WTC11 (cell line): ENCODE measurements at regions not wholly inside any gene's neighbourhood (a gene's known extent, or its start where the extent isn't known, plus 50 kb on each side); places are given as distances from the start of the nearest gene placed in this dataset.

ENCODE experiments used
- ATAC-seq: fragments of 200-7000 bp; cut with Tn5 transposase; 2 replicates; pipeline ENCODE4 v1.10.0; 2021; ENCODE audit warnings: mild to moderate bottlenecking, moderate library complexity
- CTCF ChIA-PET: fragments of 300-600 bp; sonication (Branson Sonifier 250); formaldehyde crosslinking; loops from one replicate; lab custom pipeline; 2021; ENCODE audit warnings: antibody characterized with exemption; lab: Charles Lee
- POLR2A ChIA-PET: fragments of 350-600 bp; sonication (Branson Sonifier 250); formaldehyde crosslinking; loops from one replicate; lab custom pipeline; 2021; ENCODE audit warnings: antibody characterized with exemption; lab: Charles Lee
- DNase-seq: peaks from one replicate; pipeline ENCODE4 v3.0.0; 2021; ENCODE audit warnings: low spot score
- H3K27ac Mint-ChIP-seq: 2 replicates; pipeline ENCODE4 v1.8.0; 2021; ENCODE audit warnings: mixed read lengths
- H3K27me3 Mint-ChIP-seq: 2 replicates; pipeline ENCODE4 v1.8.0; 2021; ENCODE audit warnings: low read depth, mild to moderate bottlenecking, moderate library complexity, mixed read lengths
- H3K36me3 Mint-ChIP-seq: 2 replicates; pipeline ENCODE4 v1.8.0; 2021; ENCODE audit warnings: mixed read lengths
- H3K4me1 Mint-ChIP-seq: 2 replicates; pipeline ENCODE4 v1.8.0; 2022; ENCODE audit warnings: mixed read lengths
- H3K4me3 Mint-ChIP-seq: 2 replicates; pipeline ENCODE4 v1.8.0; 2021; ENCODE audit warnings: mild to moderate bottlenecking, moderate library complexity, mixed read lengths
- H3K9me3 Mint-ChIP-seq: 2 replicates; pipeline ENCODE4 v1.8.0; 2021; ENCODE audit warnings: mixed read lengths
- CDX4 ChIP-seq: fragments of 250-450 bp; sonication (Bioruptor Pico); IDR thresholded peaks from 2 replicates; pipeline ENCODE4 v1.9.0; 2021; ENCODE audit warnings: moderate library complexity, mild to moderate bottlenecking, inconsistent platforms, borderline replicate concordance
- CTCF ChIP-seq: fragments of 200-600 bp; IDR thresholded peaks from 2 replicates; pipeline ENCODE4 v1.8.0; 2022; ENCODE audit warnings: antibody characterized with exemption
- FOXK1 ChIP-seq: sonication (generic); formaldehyde crosslinking; IDR thresholded peaks from 2 replicates; pipeline ENCODE4 v1.8.0; 2022; ENCODE audit warnings: mild to moderate bottlenecking, moderate library complexity, missing genetic modification reagents
- FOXP4 ChIP-seq: sonication (generic); formaldehyde crosslinking; IDR thresholded peaks from 2 replicates; pipeline ENCODE4 v1.8.0; 2022; ENCODE audit warnings: mild to moderate bottlenecking, missing genetic modification reagents
- HMGA2 ChIP-seq: fragments of 250-450 bp; sonication (Bioruptor Pico); IDR thresholded peaks from 2 replicates; pipeline ENCODE4 v1.4.0; 2021; ENCODE audit warnings: mild to moderate bottlenecking, moderate library complexity
- IRF1 ChIP-seq: sonication (generic); formaldehyde crosslinking; IDR thresholded peaks from 2 replicates; pipeline ENCODE4 v1.8.0; 2023; ENCODE audit warnings: missing genetic modification reagents
- NFE2L1 ChIP-seq: sonication (generic); formaldehyde crosslinking; IDR thresholded peaks from 2 replicates; pipeline ENCODE4 v1.8.1; 2023; ENCODE audit warnings: missing genetic modification reagents
- NFYB ChIP-seq: sonication (generic); formaldehyde crosslinking; conservative IDR thresholded peaks from 2 replicates; pipeline ENCODE4 v1.8.0; 2022; ENCODE audit warnings: low read depth, missing genetic modification reagents
- PRDM15 ChIP-seq: sonication (generic); formaldehyde crosslinking; IDR thresholded peaks from 2 replicates; pipeline ENCODE4 v1.8.0; 2022; ENCODE audit warnings: missing genetic modification reagents
- PREB ChIP-seq: sonication (generic); formaldehyde crosslinking; IDR thresholded peaks from 2 replicates; pipeline ENCODE4 v1.8.1; 2022; ENCODE audit warnings: mild to moderate bottlenecking, missing genetic modification reagents, moderate library complexity, borderline replicate concordance
- TP53 ChIP-seq: sonication (generic); formaldehyde crosslinking; IDR thresholded peaks from 2 replicates; pipeline ENCODE4 v1.8.1; 2023; ENCODE audit warnings: mild to moderate bottlenecking, missing genetic modification reagents
- ZBTB21 ChIP-seq: sonication (generic); formaldehyde crosslinking; IDR thresholded peaks from 2 replicates; pipeline ENCODE4 v1.8.1; 2023; ENCODE audit warnings: mild to moderate bottlenecking, missing genetic modification reagents, borderline replicate concordance
- ZNF121 ChIP-seq: sonication (generic); formaldehyde crosslinking; IDR thresholded peaks from 2 replicates; pipeline ENCODE4 v1.8.0; 2023; ENCODE audit warnings: missing genetic modification reagents
- ZNF219 ChIP-seq: sonication (generic); formaldehyde crosslinking; IDR thresholded peaks from 2 replicates; pipeline ENCODE4 v1.8.0; 2023; ENCODE audit warnings: missing genetic modification reagents, mild to moderate bottlenecking, borderline replicate concordance
- ZNF396 ChIP-seq: fragments of 250-450 bp; sonication (Bioruptor Pico); IDR thresholded peaks from 2 replicates; pipeline ENCODE4 v1.8.0; 2021; ENCODE audit warnings: mild to moderate bottlenecking, moderate library complexity, borderline replicate concordance
- ZNF425 ChIP-seq: fragments of 250-450 bp; sonication (Bioruptor Pico); conservative IDR thresholded peaks from 2 replicates; pipeline ENCODE4 v1.9.0; 2021; ENCODE audit warnings: mild to moderate bottlenecking

GRCh38 chr14:26775765-26776563 is 178.1 kb upstream of the NOVA1 start:
- Mint-ChIP-seq H3K9me3 (0 out of 2 replicates have a peak, but pooled peaks cover 4% of the 10 kb centered on the region), H3K27me3 (no peaks in the 10 kb centered on the region; the same call in 1 of the 2 replicates), H3K36me3 (no peaks in the 10 kb centered on the region), H3K27ac (no peak overlapping the region), H3K4me1 (peaks cover 15% of the 10 kb centered on the region), H3K4me3 (no peak overlapping the region)
- ATAC-seq, result no peak
- TF ChIP-seq HMGA2 (CRISPR knock-in tag) (no peak), ZNF396 (CRISPR knock-in tag) (no peak), IRF1 (CRISPR knock-in tag) (no peak), TP53 (CRISPR knock-in tag) (no peak), CTCF (no peak), PRDM15 (CRISPR knock-in tag) (no peak), NFYB (CRISPR knock-in tag) (no peak), PREB (CRISPR knock-in tag) (no peak)
- DNase-seq, result no peak
- CTCF ChIA-PET, result no interaction called here
- POLR2A ChIA-PET, result no interaction called here

GRCh38 chr14:26791117-26791806 is 193.4 kb upstream of the NOVA1 start:
- TF ChIP-seq ZNF121, result no peak
- no peak for TF ChIP-seq ZBTB21 (CRISPR knock-in tag)
- no peak for TF ChIP-seq NFE2L1 (CRISPR knock-in tag)
- no peak for TF ChIP-seq CDX4
- no peak overlapping the region; the same call in none of the 2 replicates for H3K27ac Mint-ChIP-seq
- ATAC-seq, result peak; percentile 73
- POLR2A ChIA-PET, result no interaction called here
- peaks cover 30% of the 10 kb centered on the region for H3K4me1 Mint-ChIP-seq
- H3K36me3 Mint-ChIP-seq, result no peaks in the 10 kb centered on the region
- peaks cover 8% of the 10 kb centered on the region for H3K9me3 Mint-ChIP-seq
- CTCF ChIA-PET, result no interaction called here
- H3K4me3 Mint-ChIP-seq, result peak overlapping the region; percentile 29; the same call in 1 of the 2 replicates
- no peaks in the 10 kb centered on the region for H3K27me3 Mint-ChIP-seq
- no peak for DNase-seq

- Mint-ChIP-seq H3K9me3 (peaks cover 5% of the 10 kb centered on the region; the same call in 1 of the 2 replicates), H3K4me1 (peaks cover 30% of the 10 kb centered on the region), H3K27ac (no peak overlapping the region; the same call in 1 of the 2 replicates), H3K36me3 (no peaks in the 10 kb centered on the region), H3K27me3 (no peaks in the 10 kb centered on the region), H3K4me3 (no peak overlapping the region)
- ChIA-PET POLR2A (no interaction called here), CTCF (no interaction called here)
- ATAC-seq, result no peak
- DNase-seq, result no peak
- TF ChIP-seq FOXP4 (CRISPR knock-in tag) (no peak), ZNF425 (CRISPR knock-in tag) (no peak), ZNF219 (CRISPR knock-in tag) (no peak), FOXK1 (CRISPR knock-in tag) (no peak)
Measured at GRCh38 chr14:26794731-26795130, 196.9 kb upstream of the NOVA1 start.
